GM12878 (cell line): ENCODE measurements at regions not wholly inside any gene's neighbourhood (a gene's known extent, or its start where the extent isn't known, plus 50 kb on each side); places are given as distances from the start of the nearest gene placed in this dataset.

Source experiments
- ATAC-seq: fragments of 200-7000 bp; cut with Tn5 transposase; 3 replicates; pipeline ENCODE4 v1.9.1; 2020; ENCODE audit warnings: mild to moderate bottlenecking, moderate library complexity
- BruUV-seq: library from RNA; stranded (reverse); fragments of 400-500 nt; replicated peaks from 2 replicates; lab custom pipeline; 2021; lab: Mats Ljungman, UMichigan
- CTCF ChIA-PET: fragments of 300-600 bp; sonication (Branson Sonifier 250); formaldehyde crosslinking; extraction: SDS; loops from one replicate; lab custom pipeline; 2021; ENCODE audit warnings: inconsistent platforms; lab: Yijun Ruan, JAX
- POLR2A ChIA-PET: fragments of 350-600 bp; formaldehyde crosslinking; extraction: SDS; loops from one replicate; lab custom pipeline; 2021; ENCODE audit warnings: inconsistent platforms; lab: Charles Lee
- RAD21 ChIA-PET: fragments of 300-600 bp; sonication (Branson Sonifier 250); formaldehyde crosslinking; loops from one replicate; lab custom pipeline; 2023; ENCODE audit warnings: antibody characterized with exemption; ENCODE audit not compliant: unreplicated experiment; lab: Charles Lee
- SMC1A ChIA-PET: fragments of 300-600 bp; sonication (Branson Sonifier 250); formaldehyde crosslinking; loops from one replicate; lab custom pipeline; 2023; ENCODE audit not compliant: unreplicated experiment, uncharacterized antibody; lab: Charles Lee
- DNase-seq: peaks from one replicate; pipeline ENCODE4 v3.0.0-alpha.2; 2011; ENCODE audit warnings: low read depth, low spot score
- FAIRE-seq: peaks from 3 replicates; lab custom pipeline; 2011; peaks lifted over from hg19 to GRCh38; lab: Jason Lieb, UNC
- H2AFZ ChIP-seq: 2 replicates; pipeline ENCODE4 v1.6.0; 2011; ENCODE audit warnings: low read depth, low read length, control low read depth; ENCODE audit not compliant: control insufficient read depth
- H3K27ac ChIP-seq: 2 replicates; pipeline ENCODE4 v1.5.1; 2011; ENCODE audit warnings: control low read depth; ENCODE audit not compliant: control insufficient read depth, insufficient read depth
- H3K27me3 ChIP-seq, 2 experiments: replicated peaks in 1 of 2; 2 replicates each; pipeline versions ENCODE4 v1.6.0 to v1.6.1; 2011; ENCODE audit warnings: low read length in 1 of 2; ENCODE audit not compliant: control insufficient read depth in 2 of 2, insufficient read depth in 2 of 2
- H3K36me3 ChIP-seq, 2 experiments: 2 replicates each; pipeline ENCODE4 v1.5.1; 2011; ENCODE audit warnings: low read length in 1 of 2; ENCODE audit not compliant: control insufficient read depth in 2 of 2, insufficient read depth in 2 of 2
- H3K4me1 ChIP-seq: 2 replicates; pipeline ENCODE4 v1.6.1; 2011; ENCODE audit warnings: mild to moderate bottlenecking, low read length, moderate library complexity, mixed read lengths; ENCODE audit not compliant: control insufficient read depth, insufficient read depth
- H3K4me2 ChIP-seq: 2 replicates; pipeline ENCODE4 v1.6.0; 2011; ENCODE audit warnings: control low read depth; ENCODE audit not compliant: control insufficient read depth, insufficient read depth
- H3K4me3 ChIP-seq: fragments of 200-600 bp; sonication (generic); 2 replicates; pipeline ENCODE4 v1.5.1; 2016
- H3K79me2 ChIP-seq: 2 replicates; pipeline ENCODE4 v1.6.0; 2011; ENCODE audit warnings: low read length; ENCODE audit not compliant: control insufficient read depth, insufficient read depth
- H3K9ac ChIP-seq: 2 replicates; pipeline ENCODE4 v1.8.0; 2011; ENCODE audit warnings: low read length, control low read depth, mixed read lengths; ENCODE audit not compliant: control insufficient read depth, insufficient read depth
- H3K9me3 ChIP-seq: replicated peaks from 3 replicates; pipeline ENCODE4 v1.5.1; 2011; ENCODE audit warnings: mild to moderate bottlenecking, low read length; ENCODE audit not compliant: control insufficient read depth, insufficient read depth
- H4K20me1 ChIP-seq: 2 replicates; pipeline ENCODE4 v1.6.0; 2011; ENCODE audit not compliant: control insufficient read depth, insufficient read depth
- ATF7 ChIP-seq: fragments of 450-650 bp; IDR thresholded peaks from 2 replicates; pipeline ENCODE4 v1.6.1; 2016; ENCODE audit warnings: low read depth, mild to moderate bottlenecking
- BCLAF1 ChIP-seq: fragments of 450-650 bp; IDR thresholded peaks from 2 replicates; pipeline ENCODE4 v1.6.1; 2017; ENCODE audit warnings: antibody characterized with exemption, mild to moderate bottlenecking, moderate library complexity
- BMI1 ChIP-seq: fragments of 450-650 bp; IDR thresholded peaks from 2 replicates; pipeline ENCODE4 v1.6.1; 2016; ENCODE audit warnings: mild to moderate bottlenecking, moderate library complexity, borderline replicate concordance
- MXI1 ChIP-seq: fragments of 150-350 bp; IDR thresholded peaks from 2 replicates; pipeline ENCODE4 v1.6.1; 2011; ENCODE audit warnings: low read depth, mild to moderate bottlenecking, inconsistent platforms, low read length, improper control_type of control experiment
- MYB ChIP-seq: fragments of 150-350 bp; IDR thresholded peaks from 2 replicates; pipeline ENCODE4 v1.6.1; 2014; ENCODE audit warnings: mild to moderate bottlenecking, low read depth, low read length, borderline replicate concordance
- NFXL1 ChIP-seq: fragments of 450-650 bp; IDR thresholded peaks from 2 replicates; pipeline ENCODE4 v1.6.1; 2017; ENCODE audit warnings: antibody characterized with exemption, mild to moderate bottlenecking, borderline replicate concordance
- PBX3 ChIP-seq: IDR thresholded peaks from 2 replicates; pipeline ENCODE4 v1.6.1; 2011; ENCODE audit warnings: mild to moderate bottlenecking, low read depth, low read length, moderate library complexity; ENCODE audit not compliant: insufficient replicate concordance
- RELA ChIP-seq: fragments of 450-650 bp; IDR thresholded peaks from 2 replicates; pipeline ENCODE4 v1.8.0; 2014; ENCODE audit warnings: borderline replicate concordance; ENCODE audit not compliant: partially characterized antibody
- RFX5 ChIP-seq: IDR thresholded peaks from 2 replicates; pipeline ENCODE4 v1.6.1; 2011; ENCODE audit warnings: low read depth, low read length, improper control_type of control experiment
- SMAD1 ChIP-seq: fragments of 450-650 bp; IDR thresholded peaks from 2 replicates; pipeline ENCODE4 v1.6.1; 2018; ENCODE audit warnings: mild to moderate bottlenecking, low read depth; ENCODE audit not compliant: partially characterized antibody
- SMARCA5 ChIP-seq: fragments of 450-650 bp; IDR thresholded peaks from 2 replicates; pipeline ENCODE4 v1.6.1; 2017; ENCODE audit warnings: mild to moderate bottlenecking
- SUPT20H ChIP-seq: IDR thresholded peaks from 2 replicates; pipeline ENCODE4 v1.6.1; 2011; ENCODE audit warnings: low read depth, mild to moderate bottlenecking, low read length, moderate library complexity, borderline replicate concordance; ENCODE audit not compliant: control insufficient read depth
- ZNF274 ChIP-seq: IDR thresholded peaks from one replicate; pipeline ENCODE4 v1.8.0; 2011; ENCODE audit not compliant: insufficient read length, insufficient read depth
- WGBS: methylation state at CpG from one replicate; pipeline ENCODE4 v1.1.6; 2016; ENCODE audit warnings: low lambda C conversion rate; ENCODE audit not compliant: insufficient replicate concordance, insufficient coverage; ENCODE audit errors: missing lambda C conversion rate; 5-methylcytosine and 5-hydroxymethylcytosine counted together
- in situ Hi-C: fragments of 300-500 bp; cut with MboI; formaldehyde crosslinking; loops from 9 replicates; pipeline ENCODE4 v1.14.3; 2018; ENCODE audit warnings: mixed read lengths
- intact Hi-C: fragments of 100-400 bp; cut with micrococcal nuclease; formaldehyde crosslinking; loops from one replicate; pipeline ENCODE4 v1.14.2; 2022; ENCODE audit not compliant: unreplicated experiment

- H3K27me3 ChIP-seq, result no peaks in the 10 kb centered on the region; a peak in 1 of 4 replicates
- TF ChIP-seq BCLAF1, result no peak
- no peak for TF ChIP-seq SMAD1
- no peak for TF ChIP-seq RELA
- H4K20me1 ChIP-seq, result no peaks in the 10 kb centered on the region
- no peak for FAIRE-seq
- no peak for ATAC-seq
- POLR2A ChIA-PET, result no interaction called here
- no peak overlapping the region for H3K4me2 ChIP-seq
- CTCF ChIA-PET, result no interaction called here
- SMC1A ChIA-PET, result no interaction called here
- 62% methylated on average over 14 of the region's 16 CpGs for WGBS
- intact Hi-C loops (no loop called here), in situ Hi-C loops (no loop called here)
- H3K4me3 ChIP-seq, result no peak overlapping the region
- RAD21 ChIA-PET, result no interaction called here
- H3K36me3 ChIP-seq, result no peaks in the 10 kb centered on the region
- H3K4me1 ChIP-seq, result no peaks in the 10 kb centered on the region
- no peak overlapping the region for H2AFZ ChIP-seq
- no peak overlapping the region for H3K9ac ChIP-seq
- no peak for DNase-seq
- BruUV-seq, result no TSS peak
- H3K79me2 ChIP-seq, result no peaks in the 10 kb centered on the region
- H3K27ac ChIP-seq, result no peak overlapping the region
- no peaks in the 10 kb centered on the region for H3K9me3 ChIP-seq
Observed at GRCh38 chr22:27518531-27519340, 282.8 kb downstream of the MN1 start.

- no peaks in the 10 kb centered on the region for H3K4me1 ChIP-seq
- H3K27ac ChIP-seq, result no peak overlapping the region
- WGBS, result 11% methylated on average over 5 of the region's 5 CpGs
- H3K27me3 ChIP-seq, result no peaks in the 10 kb centered on the region
- H3K36me3 ChIP-seq, result no peaks in the 10 kb centered on the region
- no peaks in the 10 kb centered on the region for H3K79me2 ChIP-seq
- no peak for FAIRE-seq
- TF ChIP-seq MYB (no peak), ZNF274 (no peak), MXI1 (no peak), PBX3 (no peak), RFX5 (no peak), SMARCA5 (no peak), BMI1 (no peak), ATF7 (no peak), SMAD1 (no peak), SUPT20H (no peak), NFXL1 (no peak)
- TF ChIP-seq, all 136 proteins: peak for 0
- no peaks in the 10 kb centered on the region for H4K20me1 ChIP-seq
- H3K4me2 ChIP-seq, result no peak overlapping the region
- SMC1A ChIA-PET, result no interaction called here
- H3K9ac ChIP-seq, result no peak overlapping the region
- H2AFZ ChIP-seq, result no peak overlapping the region
- in situ Hi-C loops (no loop called here), intact Hi-C loops (no loop called here)
- CTCF ChIA-PET, result no interaction called here
- H3K4me3 ChIP-seq, result no peak overlapping the region
- POLR2A ChIA-PET, result no interaction called here
- ATAC-seq (no peak), DNase-seq (no peak)
- no TSS peak for BruUV-seq
- no peaks in the 10 kb centered on the region for H3K9me3 ChIP-seq
- RAD21 ChIA-PET, result no interaction called here
Observed at GRCh38 chr22:27523711-27524110, 277.8 kb downstream of the MN1 start.
